RWPE1 (cell line): ENCODE measurements at regions not wholly inside any gene's neighbourhood (a gene's known extent, or its start where the extent isn't known, plus 50 kb on each side); places are given as distances from the start of the nearest gene placed in this dataset.

Source experiments
- CTCF ChIA-PET: fragments of 350-600 bp; sonication (Branson Sonifier 250); formaldehyde crosslinking; extraction: SDS; loops from one replicate; lab custom pipeline; 2021; lab: Yijun Ruan, JAX
- POLR2A ChIA-PET: fragments of 400-600 bp; formaldehyde crosslinking; extraction: SDS; loops from one replicate; lab custom pipeline; 2020; ENCODE audit warnings: antibody characterized with exemption; ENCODE audit not compliant: low non-redundant PET; lab: Yijun Ruan, JAX
- DNase-seq: peaks from one replicate; pipeline ENCODE4 v3.0.0; 2012; ENCODE audit warnings: low spot score
- H3K27ac ChIP-seq: fragments of 450-650 bp; 2 replicates; pipeline ENCODE4 v1.5.1; 2017
- TF ChIP-seq, protein P1 (sequence below): fragments of 450-650 bp; conservative IDR thresholded peaks from 2 replicates; pipeline ENCODE4 v1.5.1; 2017; ENCODE audit warnings: low read depth, mild to moderate bottlenecking

- ChIA-PET CTCF (no interaction called here), POLR2A (no interaction called here)
- DNase-seq: no peak
- H3K27ac ChIP-seq: no peak overlapping the region
- TF ChIP-seq, protein P1, sequence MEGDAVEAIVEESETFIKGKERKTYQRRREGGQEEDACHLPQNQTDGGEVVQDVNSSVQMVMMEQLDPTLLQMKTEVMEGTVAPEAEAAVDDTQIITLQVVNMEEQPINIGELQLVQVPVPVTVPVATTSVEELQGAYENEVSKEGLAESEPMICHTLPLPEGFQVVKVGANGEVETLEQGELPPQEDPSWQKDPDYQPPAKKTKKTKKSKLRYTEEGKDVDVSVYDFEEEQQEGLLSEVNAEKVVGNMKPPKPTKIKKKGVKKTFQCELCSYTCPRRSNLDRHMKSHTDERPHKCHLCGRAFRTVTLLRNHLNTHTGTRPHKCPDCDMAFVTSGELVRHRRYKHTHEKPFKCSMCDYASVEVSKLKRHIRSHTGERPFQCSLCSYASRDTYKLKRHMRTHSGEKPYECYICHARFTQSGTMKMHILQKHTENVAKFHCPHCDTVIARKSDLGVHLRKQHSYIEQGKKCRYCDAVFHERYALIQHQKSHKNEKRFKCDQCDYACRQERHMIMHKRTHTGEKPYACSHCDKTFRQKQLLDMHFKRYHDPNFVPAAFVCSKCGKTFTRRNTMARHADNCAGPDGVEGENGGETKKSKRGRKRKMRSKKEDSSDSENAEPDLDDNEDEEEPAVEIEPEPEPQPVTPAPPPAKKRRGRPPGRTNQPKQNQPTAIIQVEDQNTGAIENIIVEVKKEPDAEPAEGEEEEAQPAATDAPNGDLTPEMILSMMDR: no peak
Observed at GRCh38 chr1:104574620-104575019, 824.9 kb downstream of the AMY1C start.

DNA sequence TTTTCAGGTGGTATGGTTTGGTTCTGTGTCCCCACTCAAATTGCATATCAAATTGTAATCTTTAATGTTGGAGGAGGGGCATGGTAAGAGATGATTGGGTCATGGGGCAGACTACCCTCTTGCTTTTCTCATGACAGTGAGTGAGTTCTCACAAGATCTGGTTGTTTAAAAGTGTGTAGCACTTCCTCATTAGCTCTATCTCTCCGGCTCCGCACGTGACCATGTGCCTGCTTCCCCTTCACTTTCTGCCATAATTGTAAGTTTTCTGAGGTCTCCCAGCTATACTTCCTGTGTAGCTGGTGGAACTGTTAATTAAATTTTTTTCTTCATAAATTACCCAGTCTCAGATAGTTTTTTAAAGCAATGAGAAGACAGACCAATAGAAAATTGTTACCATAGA is 843.2 kb downstream of the AMY1C start:
- TF ChIP-seq, protein P1: no peak
- ChIA-PET CTCF (no interaction called here), POLR2A (no interaction called here)
- no peak for DNase-seq
- H3K27ac ChIP-seq: no peak overlapping the region

DNA sequence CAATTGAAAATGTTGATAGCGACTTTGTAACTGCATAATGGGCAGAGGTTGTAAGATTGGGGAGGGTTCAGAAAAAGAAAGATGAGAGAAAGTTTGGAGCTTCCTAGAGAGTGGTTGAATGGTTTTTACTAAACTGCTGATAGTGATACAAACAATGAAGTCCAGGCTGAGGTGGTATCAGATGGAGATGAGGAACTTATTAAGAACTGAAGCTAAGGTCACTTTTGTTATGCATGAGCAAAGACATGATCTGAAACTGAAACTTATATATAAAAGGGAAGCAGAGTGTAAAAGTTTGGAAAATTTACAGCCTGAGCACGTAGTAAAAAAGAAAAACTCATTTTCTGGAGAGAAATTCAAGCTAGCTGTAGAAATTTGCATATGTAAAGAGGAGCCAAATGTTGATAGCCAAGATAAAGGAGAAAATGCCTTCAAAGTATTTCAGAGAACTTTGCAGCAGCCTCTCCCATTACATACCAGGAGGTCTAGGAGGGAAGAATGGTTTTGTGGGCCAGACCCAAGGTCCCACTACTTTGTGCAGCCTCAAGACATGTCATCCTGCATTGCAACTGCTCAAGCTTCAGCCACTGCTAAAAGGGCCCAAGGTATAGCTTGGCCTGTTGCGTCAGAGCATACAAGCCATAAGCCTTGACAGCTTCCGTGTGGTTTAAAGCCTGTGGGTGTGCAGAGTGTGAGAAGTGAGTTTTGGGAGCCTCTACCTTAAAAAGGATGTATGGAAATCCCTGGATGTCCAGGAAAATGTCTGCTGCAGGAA is 843.9 kb downstream of the AMY1C start:
- TF ChIP-seq, protein P1: no peak
- ChIA-PET CTCF (no interaction called here), POLR2A (no interaction called here)
- no peak for DNase-seq
- no peak overlapping the region for H3K27ac ChIP-seq

GRCh38 chr1:104617474-104617873 is 867.8 kb downstream of the AMY1C start:
- CTCF ChIA-PET: no interaction called here
- POLR2A ChIA-PET: no interaction called here
- DNase-seq: no peak
- TF ChIP-seq, protein P1: no peak
- no peak overlapping the region for H3K27ac ChIP-seq

- CTCF ChIA-PET: no interaction called here
- POLR2A ChIA-PET: no interaction called here
- no peak for DNase-seq
- H3K27ac ChIP-seq: no peak overlapping the region
- TF ChIP-seq, protein P1: no peak
Observed at GRCh38 chr1:104621221-104621620, 871.5 kb downstream of the AMY1C start.

- no peak overlapping the region for H3K27ac ChIP-seq
- TF ChIP-seq, protein P1: no peak
- no peak for DNase-seq
- ChIA-PET POLR2A (no interaction called here), CTCF (interaction anchor here (0.5 to 0.7 kb wide), 2 partner anchors 109 to 408 kb away, joined by 3 to 5 read pairs; no protein-coding TSS in a partner anchor)
Observed at GRCh38 chr1:104624538-104624937, 874.8 kb downstream of the AMY1C start.
